Mucosa of rectum (tissue), 2 donors: ENCODE measurements at regions not wholly inside any gene's neighbourhood (a gene's known extent, or its start where the extent isn't known, plus 50 kb on each side); places are given as distances from the start of the nearest gene placed in this dataset.

Source experiments
- H3K27ac ChIP-seq, 2 donors: one replicate each; pipeline ENCODE4 v1.7.0; 2013; ENCODE audit warnings: inconsistent platforms in 2 of 2, low read depth in 2 of 2, low read length in 2 of 2
- H3K27me3 ChIP-seq, 2 donors: one replicate each; pipeline ENCODE4 v1.7.0; 2013; ENCODE audit warnings: low read length in 2 of 2; ENCODE audit not compliant: control insufficient read depth in 2 of 2, insufficient read depth in 2 of 2
- H3K36me3 ChIP-seq, 2 donors: one replicate each; pipeline ENCODE4 v1.7.0; 2013; ENCODE audit warnings: low read length in 2 of 2; ENCODE audit not compliant: control insufficient read depth in 2 of 2, insufficient read depth in 2 of 2
- H3K4me1 ChIP-seq, 2 donors: one replicate each; pipeline ENCODE4 v1.7.0; 2013; ENCODE audit warnings: low read length in 2 of 2, mild to moderate bottlenecking in 1 of 2; ENCODE audit not compliant: control insufficient read depth in 2 of 2, insufficient read depth in 2 of 2
- H3K4me3 ChIP-seq, 2 donors: one replicate each; pipeline ENCODE4 v1.7.0; 2013; ENCODE audit warnings: low read length in 2 of 2
- H3K9ac ChIP-seq, 2 donors: one replicate each; pipeline ENCODE4 v1.7.0; 2013; ENCODE audit warnings: low read length in 2 of 2, low read depth in 1 of 2, mild to moderate bottlenecking in 1 of 2
- H3K9me3 ChIP-seq, 2 donors: one replicate each; pipeline ENCODE4 v1.7.0; 2013; ENCODE audit warnings: low read length in 2 of 2; ENCODE audit not compliant: control insufficient read depth in 2 of 2
- donor health status: healthy.
- donor health status: Normal muscosa, but diverticular disease.

- Histone ChIP-seq H3K9me3 (peaks cover 0 to 2% of the 10 kb centered on the region in 2 donors), H3K9ac (peak overlapping the region in 1 of 2 donors; percentile 28), H3K4me3 (peak overlapping the region in 1 of 2 donors; percentile 9), H3K27ac (peak overlapping the region; percentile 90 to 92), H3K36me3 (no peaks in the 10 kb centered on the region), H3K4me1 (peaks cover 12 to 23% of the 10 kb centered on the region in 2 donors), H3K27me3 (no peaks in the 10 kb centered on the region)
Observed at GRCh38 chr10:3936422-3937040, 151.5 kb upstream of the KLF6 start.

- peaks cover 12 to 23% of the 10 kb centered on the region in 2 donors for H3K4me1 ChIP-seq
- peak overlapping the region; percentile 90 to 92 for H3K27ac ChIP-seq
- no peaks in the 10 kb centered on the region for H3K27me3 ChIP-seq
- H3K9me3 ChIP-seq = peaks cover 0 to under 1% of the 10 kb centered on the region in 2 donors
- H3K4me3 ChIP-seq = peak overlapping the region; percentile 28 to 59
- H3K36me3 ChIP-seq = no peaks in the 10 kb centered on the region
- H3K9ac ChIP-seq = peak overlapping the region; percentile 38 to 61
Observed at GRCh38 chr10:3935933-3936359, 150.9 kb upstream of the KLF6 start.

GRCh38 chr10:3935141-3935540, 150.1 kb upstream of the KLF6 start:
- peak overlapping the region; percentile 90 to 92 for H3K27ac ChIP-seq
- no peaks in the 10 kb centered on the region for H3K9me3 ChIP-seq
- peaks cover 12 to 23% of the 10 kb centered on the region in 2 donors for H3K4me1 ChIP-seq
- peak overlapping the region; percentile 28 to 59 for H3K4me3 ChIP-seq
- no peaks in the 10 kb centered on the region for H3K27me3 ChIP-seq
- H3K36me3 ChIP-seq = no peaks in the 10 kb centered on the region
- H3K9ac ChIP-seq = peak overlapping the region; percentile 27 to 61

DNA sequence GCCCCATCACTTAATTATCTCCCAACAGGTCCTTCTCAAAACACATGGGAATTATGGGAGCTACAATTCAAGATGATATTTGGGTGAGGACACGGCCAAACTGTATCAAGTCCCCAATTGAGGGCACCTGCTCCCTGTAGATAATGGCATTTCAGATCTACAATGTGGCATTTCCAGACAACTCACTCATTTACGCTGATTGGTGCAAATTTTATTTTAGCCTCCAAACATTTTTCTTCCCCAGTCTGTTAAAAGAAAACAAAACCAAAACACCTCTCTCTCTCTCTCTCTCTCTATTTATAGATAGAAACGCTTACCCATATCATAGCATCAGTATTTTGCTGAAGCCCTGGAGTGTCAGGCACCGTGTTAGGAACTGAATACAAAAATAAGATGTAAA, 148.7 kb upstream of the KLF6 start:
- no peak overlapping the region for H3K4me3 ChIP-seq
- H3K9ac ChIP-seq = no peak overlapping the region
- no peaks in the 10 kb centered on the region for H3K27me3 ChIP-seq
- no peaks in the 10 kb centered on the region for H3K36me3 ChIP-seq
- H3K4me1 ChIP-seq = peaks cover 19 to 30% of the 10 kb centered on the region in 2 donors
- H3K9me3 ChIP-seq = no peaks in the 10 kb centered on the region
- no peak overlapping the region for H3K27ac ChIP-seq

- H3K27me3 ChIP-seq = no peaks in the 10 kb centered on the region
- no peak overlapping the region for H3K27ac ChIP-seq
- H3K4me1 ChIP-seq = peaks cover 19 to 32% of the 10 kb centered on the region in 2 donors
- no peak overlapping the region for H3K4me3 ChIP-seq
- no peaks in the 10 kb centered on the region for H3K9me3 ChIP-seq
- H3K9ac ChIP-seq = no peak overlapping the region
- H3K36me3 ChIP-seq = no peaks in the 10 kb centered on the region
Observed at GRCh38 chr10:3932597-3933375, 147.8 kb upstream of the KLF6 start.

GRCh38 chr10:3931901-3932300, 146.9 kb upstream of the KLF6 start:
- Histone ChIP-seq H3K36me3 (no peaks in the 10 kb centered on the region), H3K4me1 (peaks cover 19 to 32% of the 10 kb centered on the region in 2 donors), H3K27ac (no peak overlapping the region), H3K27me3 (no peaks in the 10 kb centered on the region), H3K9me3 (no peaks in the 10 kb centered on the region), H3K9ac (no peak overlapping the region), H3K4me3 (no peak overlapping the region)

DNA sequence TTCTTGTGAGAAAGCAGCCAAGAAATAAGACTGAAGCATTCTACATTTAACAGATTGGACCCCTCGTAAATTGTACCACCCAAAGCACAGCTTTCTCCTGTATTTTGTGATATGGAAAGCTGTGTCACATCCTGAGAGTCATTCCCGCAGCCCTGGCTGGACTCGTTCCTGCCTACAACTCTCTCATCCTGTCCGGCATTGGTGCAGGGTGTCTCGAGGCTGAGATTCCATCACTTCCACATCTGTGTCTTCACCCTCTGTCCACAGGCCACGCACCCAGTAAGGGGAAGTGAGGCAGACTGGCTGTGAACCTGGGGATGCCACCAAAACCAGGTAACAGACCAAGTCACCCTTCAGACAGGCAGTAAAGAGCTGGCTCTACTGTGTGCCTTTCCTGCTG, 146.2 kb upstream of the KLF6 start:
- H3K4me3 ChIP-seq = no peak overlapping the region
- no peaks in the 10 kb centered on the region for H3K36me3 ChIP-seq
- H3K9ac ChIP-seq = no peak overlapping the region
- H3K4me1 ChIP-seq = peaks cover 14 to 25% of the 10 kb centered on the region in 2 donors
- no peak overlapping the region for H3K27ac ChIP-seq
- no peaks in the 10 kb centered on the region for H3K9me3 ChIP-seq
- no peaks in the 10 kb centered on the region for H3K27me3 ChIP-seq

DNA sequence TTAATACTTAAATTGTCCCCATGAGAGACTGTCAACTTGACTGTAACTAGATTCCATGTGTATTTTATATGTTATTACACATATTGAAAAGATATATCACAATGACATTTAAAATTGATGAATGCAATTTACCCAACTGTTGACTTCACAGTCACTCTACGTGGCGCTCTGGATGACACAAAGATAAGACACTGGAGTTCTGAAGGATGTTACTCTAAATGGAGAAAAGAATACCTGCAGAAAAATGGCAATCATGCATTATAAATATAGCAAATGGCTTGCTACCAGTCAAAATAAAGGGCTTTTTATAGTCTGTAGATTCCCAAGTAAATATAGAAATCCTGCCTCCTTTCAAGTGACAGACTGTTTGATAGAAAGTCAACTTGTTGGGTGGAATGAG, 143.6 kb upstream of the KLF6 start:
- Histone ChIP-seq H3K27me3 (no peaks in the 10 kb centered on the region), H3K4me1 (peaks cover 7 to 10% of the 10 kb centered on the region in 2 donors), H3K9me3 (no peaks in the 10 kb centered on the region), H3K36me3 (no peaks in the 10 kb centered on the region), H3K27ac (peak overlapping the region; percentile 84 to 88), H3K4me3 (no peak overlapping the region), H3K9ac (no peak overlapping the region)

GRCh38 chr10:3928078-3928477, 143.1 kb upstream of the KLF6 start:
- Histone ChIP-seq H3K4me3 (no peak overlapping the region), H3K4me1 (peaks cover 7 to 10% of the 10 kb centered on the region in 2 donors), H3K27me3 (no peaks in the 10 kb centered on the region), H3K9ac (no peak overlapping the region), H3K9me3 (no peaks in the 10 kb centered on the region), H3K27ac (no peak overlapping the region), H3K36me3 (no peaks in the 10 kb centered on the region)

DNA sequence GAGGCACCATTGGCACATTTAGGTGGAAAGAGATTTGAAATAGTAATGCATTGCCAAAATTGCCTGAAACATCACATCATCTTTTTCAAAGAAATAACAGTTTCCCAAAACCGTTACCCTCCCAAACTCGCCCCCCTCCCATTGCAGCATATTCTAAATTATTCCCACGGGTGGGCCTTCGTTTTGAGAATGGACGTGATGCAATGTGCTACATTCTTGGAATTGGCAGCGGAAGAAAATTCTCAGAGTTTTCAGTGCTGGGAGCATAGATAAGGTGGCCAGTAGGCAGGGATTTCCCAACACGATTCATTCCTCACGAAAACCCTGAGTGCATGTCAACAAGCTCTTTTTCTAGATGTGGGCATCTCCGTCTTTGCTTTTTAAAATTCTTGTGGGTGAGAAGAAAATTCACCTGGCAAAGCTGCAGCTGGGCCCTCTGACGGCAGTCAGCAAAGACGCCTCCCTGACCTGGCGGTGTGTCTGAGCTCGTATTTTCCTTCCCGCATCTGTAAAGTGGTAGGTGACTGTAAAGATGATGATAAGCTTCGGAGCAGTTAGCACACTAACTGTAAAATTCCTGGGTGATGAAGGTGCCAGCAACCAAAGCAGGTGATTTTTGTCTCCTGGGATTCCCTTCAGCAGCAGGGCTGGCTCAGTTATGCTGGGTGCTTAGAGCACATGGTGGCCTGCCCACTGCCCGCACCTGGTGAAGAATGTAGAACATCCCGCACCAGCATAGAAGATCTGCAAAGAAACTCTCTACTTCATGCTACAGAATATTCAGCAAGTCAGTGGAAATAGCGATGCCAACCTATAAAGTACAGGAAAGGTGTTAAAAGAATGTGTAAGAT, 141.9 kb upstream of the KLF6 start:
- H3K4me1 ChIP-seq = peaks cover 7 to 10% of the 10 kb centered on the region in 2 donors
- H3K27me3 ChIP-seq = no peaks in the 10 kb centered on the region
- H3K9ac ChIP-seq = no peak overlapping the region
- H3K9me3 ChIP-seq = no peaks in the 10 kb centered on the region
- H3K36me3 ChIP-seq = no peaks in the 10 kb centered on the region
- no peak overlapping the region for H3K4me3 ChIP-seq
- no peak overlapping the region for H3K27ac ChIP-seq
